Progenitor cell of endocrine pancreas (in vitro differentiated cells): ENCODE measurements at regions not wholly inside any gene's neighbourhood (a gene's known extent, or its start where the extent isn't known, plus 50 kb on each side); places are given as distances from the start of the nearest gene placed in this dataset.

ENCODE experiments used
- DNase-seq: peaks from one replicate; pipeline ENCODE4 v3.0.0; 2021; ENCODE audit warnings: low spot score; ENCODE audit not compliant: unreplicated experiment
- H3K27ac Mint-ChIP-seq: 2 replicates; pipeline ENCODE4 v1.8.0; 2021; ENCODE audit warnings: mild to moderate bottlenecking, moderate library complexity, mixed read lengths
- H3K27me3 Mint-ChIP-seq: 2 replicates; pipeline ENCODE4 v1.8.0; 2021; ENCODE audit warnings: mixed read lengths
- H3K36me3 Mint-ChIP-seq: 2 replicates; pipeline ENCODE4 v1.8.0; 2022; ENCODE audit warnings: mixed read lengths; ENCODE audit not compliant: insufficient read depth
- H3K4me1 Mint-ChIP-seq: 2 replicates; pipeline ENCODE4 v1.8.0; 2021; ENCODE audit warnings: low read depth, mixed read lengths
- H3K4me3 Mint-ChIP-seq: 2 replicates; pipeline ENCODE4 v1.8.0; 2021; ENCODE audit warnings: low read depth, mild to moderate bottlenecking, moderate library complexity, mixed read lengths
- H3K9me3 Mint-ChIP-seq: 2 replicates; pipeline ENCODE4 v1.8.0; 2021; ENCODE audit warnings: low read depth, mixed read lengths
- TF ChIP-seq, protein P1 (sequence below): fragments of 200-600 bp; sonication (generic); IDR thresholded peaks from one replicate; pipeline ENCODE4 v1.5.0; 2021; ENCODE audit warnings: antibody characterized with exemption, mild to moderate bottlenecking; ENCODE audit not compliant: unreplicated experiment

DNA sequence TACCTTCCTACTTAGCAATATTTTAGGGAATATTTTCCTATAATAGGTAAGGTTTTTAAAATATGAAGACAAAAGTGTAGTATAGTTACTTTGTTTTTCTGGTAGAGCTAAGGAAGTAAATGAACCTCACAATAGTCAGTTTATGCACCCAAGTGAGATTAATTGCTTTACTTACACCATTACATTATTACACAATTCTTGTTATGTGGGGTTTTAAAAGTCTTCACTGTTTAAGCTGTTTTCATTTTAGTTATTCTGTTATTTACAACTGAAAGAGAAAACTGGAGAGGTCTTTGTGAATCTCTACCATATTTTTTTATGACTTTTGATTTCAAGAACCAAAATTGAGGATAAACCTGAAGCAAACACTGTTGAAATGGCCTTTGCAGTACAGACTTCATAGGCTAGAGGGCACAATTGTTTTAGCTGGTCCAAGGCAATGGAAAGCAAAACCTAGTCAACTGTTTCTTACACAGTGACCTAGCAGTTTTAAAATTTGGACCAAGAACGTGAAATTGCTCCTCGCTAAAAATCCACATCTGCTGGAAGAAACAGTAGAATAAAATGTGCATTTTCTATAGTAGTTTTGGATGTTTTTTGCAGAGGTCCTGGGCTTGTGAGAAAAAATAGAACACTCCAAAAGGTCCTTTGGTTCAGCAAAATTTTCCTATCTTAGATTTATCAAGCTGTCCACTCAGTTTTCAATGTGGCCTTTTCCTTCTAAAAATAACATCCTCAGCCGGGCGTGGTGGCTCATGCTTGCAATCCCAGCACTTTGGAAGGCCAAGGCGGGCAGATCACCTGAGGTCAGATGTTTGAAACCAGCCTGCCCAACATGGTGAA lies 66.4 kb upstream of the FER start:
- peaks cover 16% of the 10 kb centered on the region for H3K27me3 Mint-ChIP-seq
- H3K4me1 Mint-ChIP-seq, result peaks cover 11% of the 10 kb centered on the region
- H3K27ac Mint-ChIP-seq, result no peak overlapping the region
- no peak for DNase-seq
- no peaks in the 10 kb centered on the region for H3K9me3 Mint-ChIP-seq
- H3K4me3 Mint-ChIP-seq, result no peak overlapping the region
- TF ChIP-seq, protein P1, sequence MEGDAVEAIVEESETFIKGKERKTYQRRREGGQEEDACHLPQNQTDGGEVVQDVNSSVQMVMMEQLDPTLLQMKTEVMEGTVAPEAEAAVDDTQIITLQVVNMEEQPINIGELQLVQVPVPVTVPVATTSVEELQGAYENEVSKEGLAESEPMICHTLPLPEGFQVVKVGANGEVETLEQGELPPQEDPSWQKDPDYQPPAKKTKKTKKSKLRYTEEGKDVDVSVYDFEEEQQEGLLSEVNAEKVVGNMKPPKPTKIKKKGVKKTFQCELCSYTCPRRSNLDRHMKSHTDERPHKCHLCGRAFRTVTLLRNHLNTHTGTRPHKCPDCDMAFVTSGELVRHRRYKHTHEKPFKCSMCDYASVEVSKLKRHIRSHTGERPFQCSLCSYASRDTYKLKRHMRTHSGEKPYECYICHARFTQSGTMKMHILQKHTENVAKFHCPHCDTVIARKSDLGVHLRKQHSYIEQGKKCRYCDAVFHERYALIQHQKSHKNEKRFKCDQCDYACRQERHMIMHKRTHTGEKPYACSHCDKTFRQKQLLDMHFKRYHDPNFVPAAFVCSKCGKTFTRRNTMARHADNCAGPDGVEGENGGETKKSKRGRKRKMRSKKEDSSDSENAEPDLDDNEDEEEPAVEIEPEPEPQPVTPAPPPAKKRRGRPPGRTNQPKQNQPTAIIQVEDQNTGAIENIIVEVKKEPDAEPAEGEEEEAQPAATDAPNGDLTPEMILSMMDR, result peak; percentile 80
- H3K36me3 Mint-ChIP-seq, result no peaks in the 10 kb centered on the region

DNA sequence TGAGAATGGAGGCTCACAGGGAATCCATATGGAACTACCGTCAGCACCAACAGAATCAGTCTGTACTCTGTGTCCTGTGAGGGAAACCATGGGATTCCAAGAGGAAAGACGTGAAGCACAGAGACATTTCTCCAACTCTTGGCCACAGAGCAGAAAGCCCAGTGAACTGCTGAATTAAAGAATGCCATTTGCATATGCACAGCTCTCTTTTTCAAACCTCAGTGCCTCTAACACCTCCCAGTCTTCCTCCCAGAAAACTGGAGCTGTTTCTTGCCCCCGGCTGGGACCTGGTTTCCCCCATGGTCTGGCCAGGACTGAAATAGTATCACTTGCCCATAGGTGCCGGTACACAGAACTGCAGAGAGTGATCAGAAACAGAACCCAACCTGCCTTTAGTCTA lies 69.6 kb upstream of the FER start:
- H3K27ac Mint-ChIP-seq, result no peak overlapping the region
- no peak overlapping the region for H3K4me3 Mint-ChIP-seq
- TF ChIP-seq, protein P1, result no peak
- no peaks in the 10 kb centered on the region for H3K36me3 Mint-ChIP-seq
- H3K27me3 Mint-ChIP-seq, result peaks cover 20% of the 10 kb centered on the region
- no peaks in the 10 kb centered on the region for H3K9me3 Mint-ChIP-seq
- DNase-seq, result no peak
- H3K4me1 Mint-ChIP-seq, result peaks cover 2% of the 10 kb centered on the region

DNA sequence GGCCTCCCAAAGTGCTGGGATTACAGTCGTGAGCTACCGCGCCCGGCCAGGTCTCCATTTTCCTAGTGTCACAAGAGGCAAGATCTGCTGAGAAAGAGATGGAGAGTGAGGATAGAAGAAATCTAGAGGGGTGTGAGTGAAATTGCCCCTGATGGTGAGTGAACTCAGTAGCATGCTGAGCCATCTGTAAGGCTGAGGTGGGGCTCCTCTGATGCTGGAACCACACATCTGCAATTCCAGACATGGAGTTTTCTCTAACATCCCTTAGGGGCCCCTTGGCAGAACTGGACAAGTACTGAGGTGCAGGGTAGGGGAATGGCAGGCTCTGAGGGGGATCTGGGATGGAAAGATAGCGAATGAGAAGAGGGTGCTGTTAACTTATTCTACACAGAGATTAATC lies 72.0 kb upstream of the FER start:
- Mint-ChIP-seq H3K4me1 (peaks cover 19% of the 10 kb centered on the region), H3K27me3 (peaks cover 20% of the 10 kb centered on the region), H3K9me3 (no peaks in the 10 kb centered on the region), H3K27ac (no peak overlapping the region), H3K4me3 (no peak overlapping the region), H3K36me3 (no peaks in the 10 kb centered on the region)
- TF ChIP-seq, protein P1, result no peak
- no peak for DNase-seq

DNA sequence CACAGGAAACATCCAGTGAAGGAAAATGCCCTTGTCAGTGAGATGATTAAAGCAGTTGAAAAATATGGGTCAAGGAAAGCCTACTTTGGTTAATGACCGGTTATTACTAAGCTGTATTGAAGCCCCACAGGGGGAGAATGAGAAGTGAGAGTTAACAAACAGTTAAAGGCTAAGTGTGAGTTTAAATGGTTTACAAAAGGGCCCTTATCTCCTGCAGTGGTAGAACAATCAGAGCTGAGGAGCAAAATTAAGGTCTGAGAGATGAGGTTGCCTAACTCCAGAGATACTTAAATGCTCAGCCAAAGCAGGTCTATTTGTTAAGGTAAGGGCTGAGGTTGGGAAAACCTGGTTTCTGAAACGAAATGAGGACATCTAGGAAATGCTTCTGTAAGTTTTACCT lies 75.1 kb upstream of the FER start:
- Mint-ChIP-seq H3K4me3 (no peak overlapping the region), H3K36me3 (no peaks in the 10 kb centered on the region), H3K27me3 (peaks cover 12% of the 10 kb centered on the region), H3K9me3 (no peaks in the 10 kb centered on the region), H3K4me1 (peaks cover 34% of the 10 kb centered on the region), H3K27ac (no peak overlapping the region)
- DNase-seq, result no peak
- TF ChIP-seq, protein P1, result no peak

DNA sequence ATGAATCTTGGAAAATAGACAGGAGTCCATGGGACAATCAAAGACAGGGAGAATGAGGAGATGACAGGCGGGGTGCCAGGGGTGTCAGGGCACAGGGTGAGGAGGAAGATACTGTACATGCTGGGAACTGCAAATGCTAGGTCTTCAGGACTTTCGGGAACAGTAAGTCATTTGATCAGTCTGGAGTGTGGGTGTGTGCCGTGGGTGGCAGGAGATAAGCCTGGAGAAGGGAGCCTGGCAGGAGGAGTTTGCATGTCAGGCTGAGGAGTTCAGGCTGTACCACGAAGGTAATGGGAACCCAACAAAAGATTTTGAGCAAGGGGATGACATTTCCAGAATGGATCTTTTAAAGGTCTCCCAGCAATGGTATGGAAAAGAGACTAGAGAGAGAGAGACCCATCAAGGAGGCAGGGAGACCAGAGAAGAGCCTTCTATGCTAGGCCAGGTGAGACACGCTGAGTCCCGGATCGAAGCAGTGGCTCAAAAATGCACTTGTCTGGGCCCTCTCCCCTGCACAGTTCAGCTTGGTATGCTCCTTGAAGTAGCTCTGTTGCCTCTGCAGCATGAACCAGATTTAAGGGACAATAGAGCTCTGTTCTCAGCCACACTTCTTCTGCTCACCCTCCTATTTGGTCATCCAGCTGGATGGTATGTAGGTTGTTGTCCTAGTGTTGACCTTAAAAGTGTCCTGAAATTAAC lies 77.0 kb upstream of the FER start:
- peaks cover 34% of the 10 kb centered on the region for H3K4me1 Mint-ChIP-seq
- H3K27ac Mint-ChIP-seq, result peak overlapping the region; percentile 53

More for the DNA sequence above, 77.0 kb upstream of the FER start:
- TF ChIP-seq, protein P1, result no peak
- no peaks in the 10 kb centered on the region for H3K36me3 Mint-ChIP-seq
- no peak overlapping the region for H3K4me3 Mint-ChIP-seq
- no peak for DNase-seq
- peaks cover 7% of the 10 kb centered on the region for H3K9me3 Mint-ChIP-seq
- H3K27me3 Mint-ChIP-seq, result peaks cover 12% of the 10 kb centered on the region
